SK-N-MC (cell line): ENCODE measurements at regions not wholly inside any gene's neighbourhood (a gene's known extent, or its start where the extent isn't known, plus 50 kb on each side); places are given as distances from the start of the nearest gene placed in this dataset.

ENCODE experiments used
- EZH2 ChIP-seq: fragments of 200-600 bp; sonication (generic); IDR thresholded peaks from one replicate; pipeline ENCODE4 v1.6.1; 2017; ENCODE audit warnings: antibody characterized with exemption
- FOXP2 ChIP-seq: optimal IDR thresholded peaks from 2 replicates; pipeline ENCODE3; 2011; ENCODE audit warnings: mild to moderate bottlenecking, moderate library complexity; ENCODE audit not compliant: insufficient read depth; ENCODE audit errors: extremely low read length, control extremely low read depth
- POLR2AphosphoS5 ChIP-seq: IDR thresholded peaks from 2 replicates; pipeline ENCODE4 v1.6.1; 2012; ENCODE audit warnings: mild to moderate bottlenecking, low read depth, low read length, borderline replicate concordance

DNA sequence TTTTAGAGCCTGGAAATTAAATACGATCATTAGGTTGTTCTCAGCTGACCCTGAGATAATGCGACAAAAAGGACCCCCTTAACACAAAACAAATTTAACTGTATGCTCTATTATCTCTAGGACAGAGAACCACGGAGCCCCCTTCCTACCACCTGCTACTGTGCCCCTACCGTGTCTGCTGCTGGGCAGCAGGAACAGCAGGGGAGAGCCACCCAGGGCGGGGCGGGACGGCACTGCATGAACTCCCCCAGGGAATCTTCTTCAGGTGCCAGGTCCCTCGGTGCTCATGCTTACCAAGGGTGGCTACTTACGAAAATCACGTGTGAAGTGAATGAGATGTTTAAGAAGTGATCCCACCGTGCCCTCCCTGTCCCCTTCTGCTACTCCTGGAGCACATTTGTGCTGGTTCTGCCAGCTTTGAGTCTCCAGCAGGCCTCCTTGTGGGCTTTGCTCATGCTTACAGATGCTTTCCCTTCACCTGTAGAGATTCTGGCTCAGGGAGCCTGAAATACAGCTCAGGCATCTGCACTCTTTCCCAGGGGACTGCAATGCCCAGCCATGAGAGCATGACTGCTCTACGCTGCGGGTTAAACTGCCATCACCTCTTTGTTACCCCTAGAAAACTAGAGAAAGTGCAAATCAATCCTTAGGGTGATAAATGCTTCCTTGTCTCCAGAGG, 59.9 kb downstream of the MRPL32 start:
- TF ChIP-seq EZH2 (no peak), POLR2AphosphoS5 (no peak), FOXP2 (no peak)
